ENCODE measurements at regions not wholly inside any gene's neighbourhood (a gene's known extent, or its start where the extent isn't known, plus 50 kb on each side); places are given as distances from the start of the nearest gene placed in this dataset. TPM values are rescaled to one million over a fixed set of nuclear protein-coding genes. Genes with fewer than 3 reads are reported as not detected.

DNA sequence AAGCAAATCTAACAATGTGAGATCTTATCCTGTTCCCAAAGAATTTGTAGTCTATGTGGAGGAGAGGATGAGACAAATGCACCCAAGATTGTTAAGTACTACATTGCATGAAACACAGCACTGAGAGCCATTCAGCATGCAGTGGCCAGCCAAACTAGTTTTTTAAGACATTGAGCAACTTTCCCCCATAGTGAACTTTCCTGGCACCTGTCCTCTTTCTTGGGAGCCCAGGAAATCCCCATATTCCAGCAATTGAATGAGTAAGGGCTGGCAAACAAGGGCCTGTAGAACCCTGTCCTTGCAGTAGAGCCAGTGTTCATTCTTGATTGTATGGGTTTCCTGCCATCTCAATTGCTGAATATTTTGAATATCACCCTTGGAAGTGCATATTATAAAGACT lies 58.8 kb upstream of the FIGN start:
- H3K14ac ChIP-seq (ENCODE audit: low read length) = no peak overlapping the region

More for the DNA sequence above, 58.8 kb upstream of the FIGN start:
- DNase-seq (ENCODE audit: low spot score) = no peak
- H3K4me2 ChIP-seq (ENCODE audit: insufficient read depth, low read length, poor library complexity, severe bottlenecking) = no peak overlapping the region
- no peaks in the 10 kb centered on the region for H3K36me3 ChIP-seq (replicated peaks in 1 of 2; ENCODE audit: control insufficient read depth in 2 of 2, insufficient read depth in 2 of 2, low read length in 2 of 2)
- H3K4me3 ChIP-seq (ENCODE audit: low read length in 2 of 2) = no peak overlapping the region
- H3K4ac ChIP-seq (ENCODE audit: low read length) = no peak overlapping the region
- no peaks in the 10 kb centered on the region for H3K9me3 ChIP-seq (replicated peaks in 1 of 2; ENCODE audit: control insufficient read depth in 2 of 2, insufficient read depth in 1 of 2, low read depth in 1 of 2, low read length in 2 of 2)
- no peak overlapping the region for H2AK5ac ChIP-seq (ENCODE audit: low read depth, low read length)
- no peak overlapping the region for H2BK15ac ChIP-seq (ENCODE audit: low read length)
- H2BK5ac ChIP-seq (ENCODE audit: low read length) = no peak overlapping the region
- H2AFZ ChIP-seq (ENCODE audit: low read length) = no peak overlapping the region
- peaks cover under 1 to 1% of the 10 kb centered on the region in 2 donors for H3K4me1 ChIP-seq (ENCODE audit: control insufficient read depth in 2 of 2, insufficient read depth in 1 of 2, low read depth in 1 of 2, low read length in 2 of 2)
- H3K18ac ChIP-seq (ENCODE audit: low read length) = no peak overlapping the region
- no peaks in the 10 kb centered on the region for H3K79me1 ChIP-seq (ENCODE audit: low read depth, low read length)
- H4K8ac ChIP-seq (ENCODE audit: low read depth, low read length) = no peak overlapping the region
- H4K91ac ChIP-seq (ENCODE audit: low read depth, low read length, poor library complexity) = no peak overlapping the region
- no peaks in the 10 kb centered on the region for H3K27me3 ChIP-seq (ENCODE audit: control insufficient read depth in 3 of 3, insufficient read depth in 3 of 3, low read depth in 1 of 3, low read length in 3 of 3)
- no peak overlapping the region for H3K27ac ChIP-seq (replicated peaks; ENCODE audit: low read length)
- no peak overlapping the region for H3K9ac ChIP-seq (ENCODE audit: low read depth, low read length, poor library complexity)
- no peak overlapping the region for H2BK120ac ChIP-seq (ENCODE audit: low read depth, low read length)
- no peak overlapping the region for H2BK12ac ChIP-seq (ENCODE audit: low read length)
- H3K23ac ChIP-seq (ENCODE audit: low read depth, low read length, poor library complexity) = no peak overlapping the region

Small RNAs in the stretch of these regions (small RNA-seq; reads per million reads assigned to genes)
- gene CYP2C56P (ENCODE audit: insufficient read depth) = not detected

All from neuronal stem cell (in vitro differentiated cells).